ENCODE measurements at regions not wholly inside any gene's neighbourhood (a gene's known extent, or its start where the extent isn't known, plus 50 kb on each side); places are given as distances from the start of the nearest gene placed in this dataset.

DNA sequence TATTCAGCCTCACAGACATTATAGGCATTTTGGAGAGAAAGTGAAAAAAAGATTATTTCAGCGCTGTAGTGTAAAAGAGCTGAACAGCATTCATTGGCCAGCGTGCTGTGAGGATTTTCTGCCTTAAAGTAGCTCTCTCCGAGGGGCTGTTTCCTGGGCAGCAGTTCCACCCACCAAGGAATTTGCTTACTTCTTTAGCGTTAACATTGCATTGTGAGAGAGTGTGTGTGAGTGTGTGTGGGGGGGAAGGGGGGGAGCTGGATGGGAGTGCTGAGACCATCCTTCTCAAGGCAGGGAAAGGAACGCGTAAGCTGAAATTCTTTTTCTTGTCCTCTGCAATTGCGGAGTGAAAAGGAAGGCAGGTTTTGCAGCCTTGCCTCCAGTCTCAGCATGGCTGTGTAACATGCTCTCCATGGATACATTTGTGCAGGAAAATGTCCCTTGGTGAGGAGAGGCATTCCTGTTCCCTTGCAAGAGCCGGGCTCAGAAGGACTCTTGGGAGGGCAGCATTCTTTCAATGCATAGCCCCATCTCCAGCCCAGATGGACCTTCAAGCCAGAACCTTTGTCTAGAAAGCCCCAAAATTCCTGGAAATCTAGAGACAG lies 159.9 kb upstream of the NAV2 start:
- intact Hi-C loops (cut with micrococcal nuclease), result loop anchor here (1.0 kb wide), 1 partner anchor 481 kb away; no protein-coding TSS in a partner anchor
- no peaks in the 10 kb centered on the region for H3K36me3 ChIP-seq (ENCODE audit: insufficient read depth, low read length)
- CTCF ChIA-PET (ENCODE audit: partially characterized antibody), result interaction anchor here (1.2 to 10.6 kb wide), 17 partner anchors 8 to 484 kb away, joined by 3 to 79 read pairs (median 5); no protein-coding TSS in a partner anchor
- H3K4me3 Mint-ChIP-seq, result no peak overlapping the region
- H3K4me1 Mint-ChIP-seq, result peaks cover 0 to 4% (median 2%) of the 10 kb centered on the region in 4 donors
- POLR2A ChIA-PET (ENCODE audit: partially characterized antibody), result no interaction called here
- H3K27me3 ChIP-seq (ENCODE audit: insufficient read depth, low read length), result no peaks in the 10 kb centered on the region
- no peak overlapping the region for H3K27ac ChIP-seq (ENCODE audit: low read depth, low read length)
- H3K36me3 Mint-ChIP-seq, result no peaks in the 10 kb centered on the region
- peaks cover 7 to 13% of the 10 kb centered on the region in 2 donors for H3K27me3 Mint-ChIP-seq
- DNase-seq, result no peak
- no peaks in the 10 kb centered on the region for H3K4me1 ChIP-seq (ENCODE audit: insufficient read depth, low read length)
- no peak overlapping the region for H3K27ac Mint-ChIP-seq
- no peaks in the 10 kb centered on the region for H3K9me3 Mint-ChIP-seq
- no peak overlapping the region for H3K4me3 ChIP-seq (ENCODE audit: low read length in 2 of 2)
- H3K9me3 ChIP-seq (ENCODE audit: control insufficient read depth in 1 of 2, low read length in 2 of 2), result no peaks in the 10 kb centered on the region

DNA sequence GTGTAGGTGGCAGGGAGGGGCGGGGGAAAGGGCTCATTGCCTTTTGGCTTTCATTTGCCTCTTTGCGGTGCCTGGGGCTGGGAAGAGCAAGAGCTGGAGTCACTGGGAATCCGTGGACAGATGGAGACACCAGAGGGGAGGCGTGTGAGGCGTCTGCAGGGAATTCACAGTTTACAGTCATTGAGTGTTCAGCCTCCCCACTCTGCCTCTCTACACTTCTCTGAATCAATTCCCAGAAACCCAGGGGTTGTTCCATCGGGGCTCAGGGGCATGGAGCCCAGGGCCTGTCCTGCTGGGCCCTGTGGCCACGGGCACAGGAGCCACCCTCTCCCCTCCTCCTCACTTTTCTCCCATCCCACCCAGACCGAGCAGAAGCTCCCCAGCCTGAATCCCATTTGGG lies 160.5 kb upstream of the NAV2 start:
- peaks cover 7 to 10% of the 10 kb centered on the region in 2 donors for H3K27me3 Mint-ChIP-seq
- intact Hi-C loops (cut with micrococcal nuclease), result no loop called here
- no peaks in the 10 kb centered on the region for H3K9me3 ChIP-seq (ENCODE audit: control insufficient read depth in 1 of 2, low read length in 2 of 2)
- no peak overlapping the region for H3K27ac Mint-ChIP-seq
- H3K27ac ChIP-seq (ENCODE audit: low read depth, low read length), result no peak overlapping the region
- no peaks in the 10 kb centered on the region for H3K36me3 Mint-ChIP-seq
- no peak for DNase-seq
- H3K4me1 Mint-ChIP-seq, result no peaks in the 10 kb centered on the region
- H3K27me3 ChIP-seq (ENCODE audit: insufficient read depth, low read length), result no peaks in the 10 kb centered on the region
- ChIA-PET CTCF (ENCODE audit: partially characterized antibody) (interaction anchor here (1.2 to 10.6 kb wide), 13 partner anchors 8 to 481 kb away, joined by 3 to 79 read pairs (median 5); no protein-coding TSS in a partner anchor), POLR2A (ENCODE audit: partially characterized antibody) (no interaction called here)
- no peak overlapping the region for H3K4me3 ChIP-seq (ENCODE audit: low read length in 2 of 2)
- H3K4me3 Mint-ChIP-seq, result no peak overlapping the region
- H3K9me3 Mint-ChIP-seq, result no peaks in the 10 kb centered on the region
- no peaks in the 10 kb centered on the region for H3K4me1 ChIP-seq (ENCODE audit: insufficient read depth, low read length)
- H3K36me3 ChIP-seq (ENCODE audit: insufficient read depth, low read length), result no peaks in the 10 kb centered on the region

DNA sequence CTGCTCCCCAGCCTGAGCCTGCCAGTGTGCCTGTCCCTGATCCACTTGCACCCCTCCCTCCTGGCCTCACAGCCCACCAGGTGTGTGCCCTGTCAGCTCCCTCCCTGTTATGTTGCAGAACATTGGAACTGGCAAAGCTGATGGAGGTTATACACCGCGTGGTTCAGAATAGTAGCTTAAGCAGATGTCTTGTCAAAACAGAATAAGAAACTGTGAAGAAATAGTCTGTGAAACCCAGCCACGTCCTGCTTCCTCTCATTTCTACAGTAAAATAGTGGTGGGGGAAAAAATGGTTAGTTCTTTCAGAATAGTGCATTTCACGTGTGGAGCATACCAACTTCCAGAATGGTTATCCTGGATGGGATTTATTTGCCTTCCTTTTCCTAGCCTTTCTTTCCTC lies 161.2 kb upstream of the NAV2 start:
- no peaks in the 10 kb centered on the region for H3K9me3 ChIP-seq (ENCODE audit: control insufficient read depth in 1 of 2, low read length in 2 of 2)
- Mint-ChIP-seq H3K27ac (no peak overlapping the region), H3K36me3 (no peaks in the 10 kb centered on the region), H3K27me3 (peaks cover 9 to 10% of the 10 kb centered on the region in 2 donors), H3K4me3 (no peak overlapping the region), H3K4me1 (no peaks in the 10 kb centered on the region), H3K9me3 (no peaks in the 10 kb centered on the region)
- H3K36me3 ChIP-seq (ENCODE audit: insufficient read depth, low read length), result no peaks in the 10 kb centered on the region
- no peak overlapping the region for H3K4me3 ChIP-seq (ENCODE audit: low read length in 2 of 2)
- CTCF ChIA-PET (ENCODE audit: partially characterized antibody), result interaction anchor here (1.4 to 10.6 kb wide), 6 partner anchors 7 to 481 kb away, joined by 4 to 79 read pairs (median 6); no protein-coding TSS in a partner anchor
- H3K4me1 ChIP-seq (ENCODE audit: insufficient read depth, low read length), result no peaks in the 10 kb centered on the region
- intact Hi-C loops (cut with micrococcal nuclease), result no loop called here
- no peak overlapping the region for H3K27ac ChIP-seq (ENCODE audit: low read depth, low read length)
- no peaks in the 10 kb centered on the region for H3K27me3 ChIP-seq (ENCODE audit: insufficient read depth, low read length)
- DNase-seq, result no peak
- POLR2A ChIA-PET (ENCODE audit: partially characterized antibody), result no interaction called here

DNA sequence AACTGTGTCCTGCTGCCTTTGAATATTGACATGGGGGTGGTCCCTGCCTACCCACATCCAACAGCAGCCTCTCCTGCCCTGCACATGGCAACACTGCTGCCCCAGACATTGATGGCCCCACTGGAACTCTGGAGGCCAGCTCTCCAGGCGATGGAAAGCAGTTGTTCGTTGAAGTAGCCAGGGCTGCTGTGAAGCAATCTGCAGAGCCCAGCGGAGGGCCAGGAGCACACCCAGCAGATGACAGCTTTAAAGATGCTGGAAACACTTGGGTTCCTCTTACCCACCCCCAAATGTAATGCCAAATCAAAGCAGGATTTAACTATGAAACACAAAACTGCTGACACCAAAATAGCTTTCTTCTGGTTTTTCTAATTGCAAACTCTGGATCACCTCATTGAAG lies 165.6 kb upstream of the NAV2 start:
- Mint-ChIP-seq H3K27ac (no peak overlapping the region), H3K36me3 (no peaks in the 10 kb centered on the region), H3K4me3 (no peak overlapping the region), H3K27me3 (peaks cover 8 to 16% of the 10 kb centered on the region in 2 donors), H3K9me3 (no peaks in the 10 kb centered on the region), H3K4me1 (no peaks in the 10 kb centered on the region)
- no peak overlapping the region for H3K27ac ChIP-seq (ENCODE audit: low read depth, low read length)
- POLR2A ChIA-PET (ENCODE audit: partially characterized antibody), result no interaction called here
- CTCF ChIA-PET (ENCODE audit: partially characterized antibody), result interaction anchor here (0.8 to 6.6 kb wide), 3 partner anchors 9 to 17 kb away, joined by 3 to 79 read pairs (median 6); no protein-coding TSS in a partner anchor
- no peak overlapping the region for H3K4me3 ChIP-seq (ENCODE audit: low read length in 2 of 2)
- H3K27me3 ChIP-seq (ENCODE audit: insufficient read depth, low read length), result no peaks in the 10 kb centered on the region
- no peaks in the 10 kb centered on the region for H3K9me3 ChIP-seq (ENCODE audit: control insufficient read depth in 1 of 2, low read length in 2 of 2)
- H3K4me1 ChIP-seq (ENCODE audit: insufficient read depth, low read length), result no peaks in the 10 kb centered on the region
- intact Hi-C loops (cut with micrococcal nuclease), result no loop called here
- DNase-seq, result no peak
- H3K36me3 ChIP-seq (ENCODE audit: insufficient read depth, low read length), result no peaks in the 10 kb centered on the region

DNA sequence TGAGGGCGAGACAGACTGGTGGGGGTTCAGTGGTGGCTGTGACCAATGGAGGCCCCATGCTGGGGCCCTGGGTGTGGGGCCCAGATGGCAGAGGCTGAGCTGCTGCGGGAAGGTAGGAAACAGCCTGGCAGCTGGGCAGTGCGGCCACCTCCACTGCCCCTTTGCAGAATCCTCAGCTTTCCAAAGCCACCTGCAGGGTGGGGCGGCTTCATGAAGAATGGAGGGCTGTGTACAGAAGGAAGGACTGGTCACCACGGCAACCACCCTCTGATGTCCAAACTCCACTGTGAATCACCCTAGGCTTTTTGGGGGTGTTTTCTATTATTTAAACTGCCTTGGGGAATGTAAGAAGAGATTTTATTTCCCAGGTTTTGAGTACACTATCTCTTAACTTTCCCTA lies 166.3 kb upstream of the NAV2 start:
- H3K36me3 Mint-ChIP-seq, result no peaks in the 10 kb centered on the region
- CTCF ChIA-PET (ENCODE audit: partially characterized antibody), result interaction anchor here (2.0 to 6.6 kb wide), 2 partner anchors 10 to 17 kb away, joined by 5 to 79 read pairs; no protein-coding TSS in a partner anchor
- H3K4me3 ChIP-seq (ENCODE audit: low read length in 2 of 2), result no peak overlapping the region

DNA sequence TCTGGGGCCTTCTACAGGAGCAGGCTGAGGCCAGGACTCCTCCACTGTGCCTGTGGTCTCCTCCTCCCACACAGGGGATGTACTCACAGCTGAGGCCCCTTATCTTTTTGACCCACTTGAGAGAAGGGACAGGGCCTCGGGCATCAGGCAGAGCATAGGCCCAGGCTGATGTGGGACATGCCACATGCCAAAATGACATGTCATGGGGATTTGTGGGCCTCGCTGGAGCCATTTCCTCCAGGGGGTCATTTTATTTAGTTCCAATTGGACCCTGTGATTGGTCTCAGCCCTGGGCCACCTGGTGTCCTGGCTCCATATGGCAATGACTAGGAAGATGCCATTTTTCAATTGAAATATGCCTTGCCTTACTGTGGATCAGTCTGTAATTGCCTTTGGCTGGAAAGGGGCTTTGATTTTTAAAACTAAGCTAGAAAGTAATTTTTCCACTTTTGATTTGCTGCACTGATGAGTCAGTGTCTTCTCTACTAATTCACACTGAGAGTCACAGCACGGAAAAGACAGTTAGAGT lies 171.1 kb upstream of the NAV2 start:
- Histone ChIP-seq H3K9me3 (ENCODE audit: control insufficient read depth in 1 of 2, low read length in 2 of 2) (no peaks in the 10 kb centered on the region), H3K4me1 (ENCODE audit: insufficient read depth, low read length) (no peaks in the 10 kb centered on the region), H3K36me3 (ENCODE audit: insufficient read depth, low read length) (no peaks in the 10 kb centered on the region), H3K27ac (ENCODE audit: low read depth, low read length) (no peak overlapping the region), H3K27me3 (ENCODE audit: insufficient read depth, low read length) (no peaks in the 10 kb centered on the region), H3K4me3 (ENCODE audit: low read length in 2 of 2) (no peak overlapping the region)
- H3K9me3 Mint-ChIP-seq, result no peaks in the 10 kb centered on the region
- peaks cover 5 to 12% of the 10 kb centered on the region in 2 donors for H3K27me3 Mint-ChIP-seq
- no peak overlapping the region for H3K27ac Mint-ChIP-seq
- no peak for DNase-seq
- POLR2A ChIA-PET (ENCODE audit: partially characterized antibody), result no interaction called here
- no peaks in the 10 kb centered on the region for H3K36me3 Mint-ChIP-seq
- H3K4me3 Mint-ChIP-seq, result no peak overlapping the region
- CTCF ChIA-PET (ENCODE audit: partially characterized antibody), result interaction anchor here (0.7 to 6.6 kb wide), 2 partner anchors 15 to 22 kb away, joined by 3 to 79 read pairs; no protein-coding TSS in a partner anchor
- no peaks in the 10 kb centered on the region for H3K4me1 Mint-ChIP-seq
- intact Hi-C loops (cut with micrococcal nuclease), result no loop called here

More for the DNA sequence above, 166.3 kb upstream of the NAV2 start:
- H3K36me3 ChIP-seq (ENCODE audit: insufficient read depth, low read length), result no peaks in the 10 kb centered on the region
- H3K27ac ChIP-seq (ENCODE audit: low read depth, low read length), result no peak overlapping the region
- no peaks in the 10 kb centered on the region for H3K27me3 ChIP-seq (ENCODE audit: insufficient read depth, low read length)
- Mint-ChIP-seq H3K27ac (no peak overlapping the region), H3K4me1 (no peaks in the 10 kb centered on the region), H3K27me3 (peaks cover 8 to 12% of the 10 kb centered on the region in 2 donors), H3K9me3 (no peaks in the 10 kb centered on the region), H3K4me3 (no peak overlapping the region)
- H3K9me3 ChIP-seq (ENCODE audit: control insufficient read depth in 1 of 2, low read length in 2 of 2), result no peaks in the 10 kb centered on the region
- intact Hi-C loops (cut with micrococcal nuclease), result no loop called here
- no peak for DNase-seq
- H3K4me1 ChIP-seq (ENCODE audit: insufficient read depth, low read length), result no peaks in the 10 kb centered on the region
- POLR2A ChIA-PET (ENCODE audit: partially characterized antibody), result no interaction called here

DNA sequence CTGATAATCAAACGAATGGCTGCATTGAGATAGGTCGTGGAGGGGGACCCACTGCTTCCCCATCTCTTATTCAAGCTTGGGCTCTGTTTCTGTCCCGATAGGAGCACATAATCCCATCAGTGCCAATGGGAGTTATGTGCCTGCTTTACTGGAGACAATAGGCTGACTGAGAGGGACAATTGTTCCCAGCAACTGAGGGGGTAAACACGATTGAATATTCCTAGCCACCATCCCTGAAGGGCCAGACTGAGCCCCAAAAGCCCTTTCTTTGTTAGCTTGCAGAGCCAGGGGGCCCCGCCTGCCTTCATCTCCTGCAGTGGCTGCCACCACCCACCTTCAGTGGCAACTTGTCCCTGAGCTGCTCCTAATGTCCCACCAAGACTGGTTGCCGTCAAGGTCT lies 172.8 kb upstream of the NAV2 start:
- CTCF ChIA-PET (ENCODE audit: partially characterized antibody), result interaction anchor here (1.2 kb wide), 1 partner anchor 13 kb away, joined by 5 read pairs; no protein-coding TSS in a partner anchor
- Histone ChIP-seq H3K4me1 (ENCODE audit: insufficient read depth, low read length) (no peaks in the 10 kb centered on the region), H3K4me3 (ENCODE audit: low read length in 2 of 2) (no peak overlapping the region), H3K36me3 (ENCODE audit: insufficient read depth, low read length) (no peaks in the 10 kb centered on the region), H3K9me3 (ENCODE audit: control insufficient read depth in 1 of 2, low read length in 2 of 2) (no peaks in the 10 kb centered on the region), H3K27me3 (ENCODE audit: insufficient read depth, low read length) (no peaks in the 10 kb centered on the region), H3K27ac (ENCODE audit: low read depth, low read length) (no peak overlapping the region)
- Mint-ChIP-seq H3K27ac (no peak overlapping the region), H3K27me3 (peaks cover 5 to 15% of the 10 kb centered on the region in 2 donors), H3K36me3 (no peaks in the 10 kb centered on the region), H3K9me3 (no peaks in the 10 kb centered on the region), H3K4me1 (no peaks in the 10 kb centered on the region), H3K4me3 (no peak overlapping the region)
- POLR2A ChIA-PET (ENCODE audit: partially characterized antibody), result no interaction called here
- DNase-seq, result no peak
- intact Hi-C loops (cut with micrococcal nuclease), result no loop called here
